GM13976 (cell line): ENCODE measurements at regions not wholly inside any gene's neighbourhood (a gene's known extent, or its start where the extent isn't known, plus 50 kb on each side); places are given as distances from the start of the nearest gene placed in this dataset.

Experiments
- DNase-seq: peaks from one replicate; pipeline ENCODE4 v3.0.0; 2012; ENCODE audit warnings: low spot score
- CTCF ChIP-seq: IDR thresholded peaks from 2 replicates; pipeline ENCODE4 v1.5.1; 2012; ENCODE audit warnings: borderline replicate concordance, mild to moderate bottlenecking; ENCODE audit not compliant: insufficient read depth; ENCODE audit errors: extremely low read depth, missing control alignments, control extremely low read depth
- in situ Hi-C: fragments of 300-500 bp; cut with MboI; formaldehyde crosslinking; loops from one replicate; pipeline ENCODE4 v1.12.0; 2022; ENCODE audit warnings: low sequenced_read_pairs, mixed read lengths, inconsistent platforms; ENCODE audit not compliant: unreplicated experiment

- in situ Hi-C loops: no loop called here
- no peak for DNase-seq
- no peak for TF ChIP-seq CTCF
These were observed 126.0 kb upstream of the KITLG start for GRCh38 chr12:88706286-88706685.

GRCh38 chr12:88703790-88704189, 123.5 kb upstream of the KITLG start:
- TF ChIP-seq CTCF: no peak
- in situ Hi-C loops: no loop called here
- no peak for DNase-seq

- no peak for DNase-seq
- in situ Hi-C loops: no loop called here
- no peak for TF ChIP-seq CTCF
These were observed 118.2 kb upstream of the KITLG start for GRCh38 chr12:88698471-88698870.

GRCh38 chr12:88693837-88694445, 113.7 kb upstream of the KITLG start:
- no peak for DNase-seq
- TF ChIP-seq CTCF: no peak
- in situ Hi-C loops: no loop called here

- TF ChIP-seq CTCF: no peak
- DNase-seq: no peak
These were observed 111.5 kb upstream of the KITLG start for GRCh38 chr12:88691811-88692210.

GRCh38 chr12:88684610-88685009, 104.3 kb upstream of the KITLG start:
- no peak for TF ChIP-seq CTCF
- DNase-seq: no peak
- in situ Hi-C loops: no loop called here

More at GRCh38 chr12:88691811-88692210, 111.5 kb upstream of the KITLG start:
- in situ Hi-C loops: no loop called here
